ENCODE measurements at regions not wholly inside any gene's neighbourhood (a gene's known extent, or its start where the extent isn't known, plus 50 kb on each side); places are given as distances from the start of the nearest gene placed in this dataset.

- H3K4me1 Mint-ChIP-seq (ENCODE audit: unreplicated experiment): peaks cover 4% of the 10 kb centered on the region
- TF ChIP-seq CTCF (IDR thresholded peaks at IDR 0.05; ENCODE audit: unreplicated experiment): no peak
- H3K4me3 Mint-ChIP-seq (ENCODE audit: unreplicated experiment): no peak overlapping the region
- H3K27me3 Mint-ChIP-seq (ENCODE audit: unreplicated experiment): no peaks in the 10 kb centered on the region
- H3K9me3 Mint-ChIP-seq (ENCODE audit: unreplicated experiment): no peaks in the 10 kb centered on the region
- DNase-seq (ENCODE audit: low spot score): no peak
- H3K36me3 Mint-ChIP-seq (ENCODE audit: low read depth, unreplicated experiment): no peaks in the 10 kb centered on the region
- no peak overlapping the region for H3K27ac Mint-ChIP-seq (ENCODE audit: unreplicated experiment)
Observed at GRCh38 chrX:95693365-95693764, 991.3 kb upstream of the DIAPH2 start.

GRCh38 chrX:95703696-95704095 is 980.9 kb upstream of the DIAPH2 start:
- no peaks in the 10 kb centered on the region for H3K36me3 Mint-ChIP-seq (ENCODE audit: low read depth, unreplicated experiment)
- H3K27ac Mint-ChIP-seq (ENCODE audit: unreplicated experiment): no peak overlapping the region
- no peaks in the 10 kb centered on the region for H3K9me3 Mint-ChIP-seq (ENCODE audit: unreplicated experiment)
- DNase-seq (ENCODE audit: low spot score): no peak
- no peaks in the 10 kb centered on the region for H3K27me3 Mint-ChIP-seq (ENCODE audit: unreplicated experiment)
- no peak overlapping the region for H3K4me3 Mint-ChIP-seq (ENCODE audit: unreplicated experiment)
- H3K4me1 Mint-ChIP-seq (ENCODE audit: unreplicated experiment): peaks cover 7% of the 10 kb centered on the region
- TF ChIP-seq CTCF (IDR thresholded peaks at IDR 0.05; ENCODE audit: unreplicated experiment): no peak

- no peaks in the 10 kb centered on the region for H3K4me1 Mint-ChIP-seq (ENCODE audit: unreplicated experiment)
- no peak overlapping the region for H3K27ac Mint-ChIP-seq (ENCODE audit: unreplicated experiment)
- H3K36me3 Mint-ChIP-seq (ENCODE audit: low read depth, unreplicated experiment): no peaks in the 10 kb centered on the region
- no peaks in the 10 kb centered on the region for H3K9me3 Mint-ChIP-seq (ENCODE audit: unreplicated experiment)
- TF ChIP-seq CTCF (IDR thresholded peaks at IDR 0.05; ENCODE audit: unreplicated experiment): no peak
- DNase-seq (ENCODE audit: low spot score): no peak
- no peak overlapping the region for H3K4me3 Mint-ChIP-seq (ENCODE audit: unreplicated experiment)
- no peaks in the 10 kb centered on the region for H3K27me3 Mint-ChIP-seq (ENCODE audit: unreplicated experiment)
Observed at GRCh38 chrX:95716841-95717240, 967.8 kb upstream of the DIAPH2 start.

- H3K4me3 Mint-ChIP-seq (ENCODE audit: unreplicated experiment): no peak overlapping the region
- no peak for DNase-seq (ENCODE audit: low spot score)
Observed at GRCh38 chrX:95718746-95719145, 965.9 kb upstream of the DIAPH2 start.

GRCh38 chrX:95721011-95721410 is 963.6 kb upstream of the DIAPH2 start:
- no peak for TF ChIP-seq CTCF (IDR thresholded peaks at IDR 0.05; ENCODE audit: unreplicated experiment)
- Mint-ChIP-seq H3K9me3 (ENCODE audit: unreplicated experiment) (no peaks in the 10 kb centered on the region), H3K4me3 (ENCODE audit: unreplicated experiment) (no peak overlapping the region), H3K36me3 (ENCODE audit: low read depth, unreplicated experiment) (no peaks in the 10 kb centered on the region), H3K27ac (ENCODE audit: unreplicated experiment) (no peak overlapping the region), H3K27me3 (ENCODE audit: unreplicated experiment) (no peaks in the 10 kb centered on the region), H3K4me1 (ENCODE audit: unreplicated experiment) (no peaks in the 10 kb centered on the region)
- DNase-seq (ENCODE audit: low spot score): no peak

More at GRCh38 chrX:95718746-95719145, 965.9 kb upstream of the DIAPH2 start:
- H3K27me3 Mint-ChIP-seq (ENCODE audit: unreplicated experiment): no peaks in the 10 kb centered on the region
- no peaks in the 10 kb centered on the region for H3K9me3 Mint-ChIP-seq (ENCODE audit: unreplicated experiment)
- no peaks in the 10 kb centered on the region for H3K36me3 Mint-ChIP-seq (ENCODE audit: low read depth, unreplicated experiment)
- no peak for TF ChIP-seq CTCF (IDR thresholded peaks at IDR 0.05; ENCODE audit: unreplicated experiment)
- H3K4me1 Mint-ChIP-seq (ENCODE audit: unreplicated experiment): no peaks in the 10 kb centered on the region
- H3K27ac Mint-ChIP-seq (ENCODE audit: unreplicated experiment): no peak overlapping the region
